Endodermal cell (in vitro differentiated cells): ENCODE measurements at regions not wholly inside any gene's neighbourhood (a gene's known extent, or its start where the extent isn't known, plus 50 kb on each side); places are given as distances from the start of the nearest gene placed in this dataset.
"Not testable (repeated sequence)": the region's sequence is repeated elsewhere in the genome, so short reads cannot be mapped to it uniquely, and the experiment has no call there.

Source experiments
- DNase-seq: peaks from one replicate; pipeline ENCODE4 v3.0.0-alpha.2; 2017
- H3K27ac ChIP-seq: 2 replicates; pipeline ENCODE4 v1.5.1; 2013; ENCODE audit warnings: mild to moderate bottlenecking, low read depth, low read length, moderate library complexity
- H3K27me3 ChIP-seq: 2 replicates; pipeline ENCODE4 v1.6.1; 2013; ENCODE audit warnings: mild to moderate bottlenecking, low read length, moderate library complexity; ENCODE audit not compliant: insufficient read depth, control insufficient read depth, poor library complexity, severe bottlenecking
- H3K36me3 ChIP-seq: 2 replicates; pipeline ENCODE4 v1.7.0; 2013; ENCODE audit warnings: mild to moderate bottlenecking, low read length, moderate library complexity; ENCODE audit not compliant: control insufficient read depth, insufficient read depth
- H3K4me1 ChIP-seq: one replicate; pipeline ENCODE4 v1.7.0; 2013; ENCODE audit warnings: low read length; ENCODE audit not compliant: control insufficient read depth, insufficient read depth
- H3K4me3 ChIP-seq: 2 replicates; pipeline ENCODE4 v1.5.1; 2013; ENCODE audit warnings: mild to moderate bottlenecking, low read length, moderate library complexity
- H3K9ac ChIP-seq: 2 replicates; pipeline ENCODE4 v1.6.1; 2013; ENCODE audit warnings: mild to moderate bottlenecking, low read length, moderate library complexity; ENCODE audit not compliant: poor library complexity, severe bottlenecking; ENCODE audit errors: extremely low read depth
- H3K9me3 ChIP-seq: 2 replicates; pipeline ENCODE4 v1.6.1; 2013; ENCODE audit warnings: mild to moderate bottlenecking, low read length, moderate library complexity; ENCODE audit not compliant: control insufficient read depth
- H3K27ac Mint-ChIP-seq: 2 replicates; pipeline ENCODE4 v1.8.0; 2020; ENCODE audit warnings: mixed read lengths
- H3K27me3 Mint-ChIP-seq: 2 replicates; pipeline ENCODE4 v1.8.0; 2021; ENCODE audit warnings: mild to moderate bottlenecking, mixed read lengths; ENCODE audit not compliant: insufficient read depth
- H3K36me3 Mint-ChIP-seq: 2 replicates; pipeline ENCODE4 v1.8.0; 2020; ENCODE audit warnings: low read depth, mixed read lengths
- H3K4me1 Mint-ChIP-seq: 2 replicates; pipeline ENCODE4 v1.8.0; 2020; ENCODE audit warnings: mixed read lengths
- H3K4me3 Mint-ChIP-seq: 2 replicates; pipeline ENCODE4 v1.8.0; 2020; ENCODE audit warnings: mild to moderate bottlenecking, moderate library complexity, mixed read lengths
- H3K9me3 Mint-ChIP-seq: 2 replicates; pipeline ENCODE4 v1.8.0; 2020; ENCODE audit warnings: mild to moderate bottlenecking, mixed read lengths
- WGBS, 2 experiments: methylation state at CpG; one replicate each; pipeline versions ENCODE4 v1.1.5 to v1.1.7; 2013; ENCODE audit warnings: missing lambda C conversion rate in 2 of 2, mixed read lengths in 1 of 2; ENCODE audit not compliant: insufficient coverage in 1 of 2, insufficient read length in 1 of 2; 5-methylcytosine and 5-hydroxymethylcytosine counted together
- TF ChIP-seq, protein P1 (sequence below): fragments of 200-600 bp; sonication (generic); conservative IDR thresholded peaks from 2 replicates; pipeline ENCODE4 v1.5.0; 2021; ENCODE audit warnings: antibody characterized with exemption, mild to moderate bottlenecking

DNA sequence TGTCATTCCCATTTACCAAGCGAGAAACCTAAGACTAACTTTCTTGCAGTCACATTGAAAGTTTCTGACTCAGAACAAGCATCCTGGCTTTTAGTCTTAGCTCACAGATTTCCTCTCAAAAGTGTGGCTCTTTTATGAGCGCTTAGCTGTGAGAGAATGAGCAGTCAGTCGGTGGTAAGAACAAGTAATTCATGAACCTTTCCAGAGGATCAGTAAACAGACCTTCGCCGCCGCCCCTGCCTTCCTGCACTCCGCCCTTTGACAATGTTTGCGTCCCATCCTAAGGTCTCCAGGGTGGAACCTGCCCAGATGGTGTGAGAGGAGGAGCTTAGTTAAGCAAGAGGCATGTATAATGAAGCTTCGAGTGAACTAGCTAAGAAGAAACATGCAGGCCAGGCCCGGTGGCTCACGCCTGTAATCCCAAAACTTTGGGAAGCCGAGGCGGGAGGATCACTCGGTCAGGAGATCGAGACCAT is 142.4 kb downstream of the GLUL start:
- Histone ChIP-seq H3K4me1 (no peaks in the 10 kb centered on the region), H3K4me3 (no peak overlapping the region), H3K9me3 (no peaks in the 10 kb centered on the region), H3K36me3 (no peaks in the 10 kb centered on the region), H3K9ac (no peak overlapping the region), H3K27me3 (no peaks in the 10 kb centered on the region), H3K27ac (no peak overlapping the region)
- Mint-ChIP-seq H3K9me3 (no peaks in the 10 kb centered on the region), H3K27me3 (no peaks in the 10 kb centered on the region), H3K4me3 (no peak overlapping the region), H3K36me3 (no peaks in the 10 kb centered on the region), H3K27ac (no peak overlapping the region), H3K4me1 (peaks cover 6% of the 10 kb centered on the region)
- TF ChIP-seq, protein P1, sequence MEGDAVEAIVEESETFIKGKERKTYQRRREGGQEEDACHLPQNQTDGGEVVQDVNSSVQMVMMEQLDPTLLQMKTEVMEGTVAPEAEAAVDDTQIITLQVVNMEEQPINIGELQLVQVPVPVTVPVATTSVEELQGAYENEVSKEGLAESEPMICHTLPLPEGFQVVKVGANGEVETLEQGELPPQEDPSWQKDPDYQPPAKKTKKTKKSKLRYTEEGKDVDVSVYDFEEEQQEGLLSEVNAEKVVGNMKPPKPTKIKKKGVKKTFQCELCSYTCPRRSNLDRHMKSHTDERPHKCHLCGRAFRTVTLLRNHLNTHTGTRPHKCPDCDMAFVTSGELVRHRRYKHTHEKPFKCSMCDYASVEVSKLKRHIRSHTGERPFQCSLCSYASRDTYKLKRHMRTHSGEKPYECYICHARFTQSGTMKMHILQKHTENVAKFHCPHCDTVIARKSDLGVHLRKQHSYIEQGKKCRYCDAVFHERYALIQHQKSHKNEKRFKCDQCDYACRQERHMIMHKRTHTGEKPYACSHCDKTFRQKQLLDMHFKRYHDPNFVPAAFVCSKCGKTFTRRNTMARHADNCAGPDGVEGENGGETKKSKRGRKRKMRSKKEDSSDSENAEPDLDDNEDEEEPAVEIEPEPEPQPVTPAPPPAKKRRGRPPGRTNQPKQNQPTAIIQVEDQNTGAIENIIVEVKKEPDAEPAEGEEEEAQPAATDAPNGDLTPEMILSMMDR, result no peak
- DNase-seq, result peak; percentile 68
- WGBS, 2 experiments, result 71 to 73% methylated on average over 8 to 15 of the region's 15 CpGs

DNA sequence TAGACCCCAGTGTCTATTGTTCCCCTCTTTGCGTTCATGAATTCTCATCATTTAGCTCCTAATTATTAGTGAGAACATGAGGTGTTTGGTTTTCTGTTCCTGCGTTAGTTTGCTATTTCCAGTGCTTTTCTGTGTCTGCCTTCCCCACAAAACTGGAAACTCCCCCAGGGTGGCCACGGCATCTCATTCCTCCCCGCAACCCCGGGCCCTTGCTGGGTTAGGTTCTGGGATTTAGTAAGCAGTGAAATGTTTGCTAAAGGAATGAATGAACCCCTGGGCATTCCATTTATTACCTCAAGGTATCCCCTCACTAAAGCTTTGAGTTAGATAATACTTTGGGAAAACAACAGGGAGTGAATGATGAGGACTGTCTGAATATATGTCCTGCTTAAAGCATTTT is 142.9 kb downstream of the GLUL start:
- H3K9me3 ChIP-seq, result no peaks in the 10 kb centered on the region
- H3K4me1 Mint-ChIP-seq, result peaks cover 6% of the 10 kb centered on the region
- H3K36me3 ChIP-seq, result no peaks in the 10 kb centered on the region
- no peaks in the 10 kb centered on the region for H3K36me3 Mint-ChIP-seq
- no peak overlapping the region for H3K4me3 ChIP-seq
- WGBS, 2 experiments, result 92% methylated on average over 5 of the region's 5 CpGs; no CpG with 5 or more reads in 1 of the 2 experiments
- H3K27me3 ChIP-seq, result no peaks in the 10 kb centered on the region
- H3K4me1 ChIP-seq, result no peaks in the 10 kb centered on the region
- no peaks in the 10 kb centered on the region for H3K27me3 Mint-ChIP-seq
- H3K27ac ChIP-seq, result no peak overlapping the region
- DNase-seq, result no peak
- TF ChIP-seq, protein P1, result no peak
- H3K27ac Mint-ChIP-seq, result no peak overlapping the region
- H3K4me3 Mint-ChIP-seq, result no peak overlapping the region
- H3K9me3 Mint-ChIP-seq, result no peaks in the 10 kb centered on the region
- H3K9ac ChIP-seq, result no peak overlapping the region

DNA sequence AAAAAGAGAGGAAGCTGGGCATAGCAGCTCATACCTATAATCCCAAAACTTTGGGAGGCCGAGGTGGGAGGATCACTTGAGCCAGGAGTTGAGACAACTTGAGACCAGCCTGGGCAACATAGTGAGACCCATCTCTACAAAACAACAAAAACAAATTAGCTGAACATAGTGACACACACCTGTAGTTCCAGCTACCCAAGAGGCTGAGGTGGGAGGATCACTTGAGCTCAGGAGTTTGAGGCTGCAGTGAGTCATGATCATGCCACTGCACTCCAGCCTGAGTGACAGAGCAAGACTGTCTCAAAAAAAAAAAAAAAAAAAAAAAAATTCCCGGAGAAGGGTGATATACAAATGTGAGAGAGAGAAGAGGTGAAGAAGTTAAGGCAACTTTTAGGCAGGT is 143.8 kb downstream of the GLUL start:
- H3K4me3 Mint-ChIP-seq, H3K27ac ChIP-seq, H3K4me1 Mint-ChIP-seq, H3K4me1 ChIP-seq, H3K4me3 ChIP-seq, H3K9me3 ChIP-seq, H3K27ac Mint-ChIP-seq, DNase-seq, H3K36me3 Mint-ChIP-seq, H3K9me3 Mint-ChIP-seq, H3K27me3 ChIP-seq, H3K9ac ChIP-seq, H3K36me3 ChIP-seq, H3K27me3 Mint-ChIP-seq: not testable (repeated sequence)
- 87% methylated on average over 2 of the region's 2 CpGs; no CpG with 5 or more reads in 1 of the 2 experiments for WGBS, 2 experiments

DNA sequence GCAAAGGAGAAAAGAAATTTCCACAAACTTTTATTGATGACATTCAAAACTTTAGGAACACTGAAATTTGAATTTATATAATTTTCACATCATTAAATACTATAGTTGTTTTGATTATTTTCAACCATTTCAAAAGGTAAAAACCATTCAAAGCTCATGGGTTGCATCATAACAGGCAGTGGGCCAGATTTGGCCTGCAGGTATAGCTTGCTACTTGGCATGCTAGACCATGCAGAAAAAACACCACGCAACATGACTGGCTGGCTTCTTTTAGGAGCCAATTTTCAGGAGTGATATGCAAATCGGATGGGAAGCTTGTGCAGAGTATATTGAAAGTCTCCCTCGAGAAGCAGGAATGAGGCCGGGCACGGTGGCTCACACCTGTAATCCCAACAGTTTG is 144.8 kb downstream of the GLUL start:
- H3K9ac ChIP-seq, result no peak overlapping the region
- no peaks in the 10 kb centered on the region for H3K9me3 ChIP-seq
- TF ChIP-seq, protein P1, result no peak
- H3K27me3 ChIP-seq, result no peaks in the 10 kb centered on the region
- H3K4me1 ChIP-seq, result no peaks in the 10 kb centered on the region
- Mint-ChIP-seq H3K4me1 (peaks cover 6% of the 10 kb centered on the region), H3K27ac (no peak overlapping the region), H3K36me3 (no peaks in the 10 kb centered on the region), H3K9me3 (no peaks in the 10 kb centered on the region), H3K4me3 (no peak overlapping the region), H3K27me3 (peaks cover 4% of the 10 kb centered on the region)
- H3K27ac ChIP-seq, result no peak overlapping the region
- DNase-seq, result no peak
- H3K4me3 ChIP-seq, result no peak overlapping the region
- no peaks in the 10 kb centered on the region for H3K36me3 ChIP-seq
- WGBS, 2 experiments, result 83 to 100% methylated on average over 3 to 5 of the region's 5 CpGs
